H1 (cell line): ENCODE measurements at regions not wholly inside any gene's neighbourhood (a gene's known extent, or its start where the extent isn't known, plus 50 kb on each side); places are given as distances from the start of the nearest gene placed in this dataset.

Experiments used
- CTCF ChIA-PET: fragments of 300-600 bp; sonication (Branson Sonifier 250); formaldehyde crosslinking; loops from one replicate; lab custom pipeline; 2021; ENCODE audit not compliant: partially characterized antibody; lab: Charles Lee
- POLR2A ChIA-PET: fragments of 300-600 bp; sonication (Branson Sonifier 250); formaldehyde crosslinking; loops from one replicate; lab custom pipeline; 2021; ENCODE audit warnings: inconsistent platforms; ENCODE audit not compliant: partially characterized antibody; lab: Charles Lee
- DNase-seq, 2 experiments: peaks; one replicate each; pipeline versions ENCODE4 v3.0.0 to v3.0.0-alpha.2; 2010 to 2022; ENCODE audit warnings: low spot score in 2 of 2, low read depth in 1 of 2, mixed read lengths in 1 of 2
- FAIRE-seq: peaks from 2 replicates; lab custom pipeline; 2011; peaks lifted over from hg19 to GRCh38; lab: Jason Lieb, UNC
- H2AFZ ChIP-seq: 2 replicates; pipeline ENCODE4 v1.8.1; 2012; ENCODE audit warnings: low read length, inconsistent platforms
- H2AK5ac ChIP-seq: 2 replicates; pipeline ENCODE4 v1.6.1; 2013; ENCODE audit warnings: low read depth, low read length
- H2BK120ac ChIP-seq: replicated peaks from 2 replicates; pipeline ENCODE3; 2013; ENCODE audit warnings: low read depth, low read length, inconsistent platforms
- H2BK12ac ChIP-seq: 2 replicates; pipeline ENCODE4 v1.6.1; 2013; ENCODE audit warnings: low read depth, low read length
- H2BK15ac ChIP-seq: 2 replicates; pipeline ENCODE4 v1.6.1; 2013; ENCODE audit warnings: low read length
- H2BK20ac ChIP-seq: 2 replicates; pipeline ENCODE4 v1.6.1; 2013; ENCODE audit warnings: low read length
- H2BK5ac ChIP-seq: 2 replicates; pipeline ENCODE4 v1.6.1; 2013; ENCODE audit warnings: low read depth, low read length
- H3K14ac ChIP-seq: 2 replicates; pipeline ENCODE4 v1.6.1; 2013; ENCODE audit warnings: inconsistent platforms; ENCODE audit not compliant: insufficient read length
- H3K18ac ChIP-seq: 2 replicates; pipeline ENCODE4 v1.6.1; 2013; ENCODE audit warnings: low read length; ENCODE audit errors: extremely low read depth
- H3K23ac ChIP-seq: 2 replicates; pipeline ENCODE4 v1.6.1; 2013; ENCODE audit warnings: inconsistent platforms; ENCODE audit not compliant: insufficient read length
- H3K23me2 ChIP-seq: 2 replicates; pipeline ENCODE4 v1.6.1; 2013; ENCODE audit warnings: low read depth, low read length
- H3K27ac ChIP-seq: 2 replicates; pipeline ENCODE4 v1.6.1; 2011; ENCODE audit warnings: low read depth, low read length, inconsistent platforms
- H3K27me3 ChIP-seq, 4 experiments: replicated peaks in 1 of 4; 1 replicate in 1 of 4; 2 replicates in 3 of 4; pipeline versions ENCODE4 v1.6.1 to v1.8.1; 2011 to 2013; ENCODE audit warnings: low read length in 3 of 4, mild to moderate bottlenecking in 3 of 4, inconsistent platforms in 2 of 4, mixed read lengths in 2 of 4, moderate library complexity in 1 of 4; ENCODE audit not compliant: control insufficient read depth in 3 of 4, insufficient read depth in 3 of 4; ENCODE audit errors: extremely low read depth in 1 of 4
- H3K36me3 ChIP-seq, 4 experiments: 2 replicates each; pipeline versions ENCODE4 v1.6.1 to v1.8.1; 2011 to 2013; ENCODE audit warnings: mild to moderate bottlenecking in 4 of 4, low read length in 3 of 4, moderate library complexity in 2 of 4, control low read depth in 1 of 4, inconsistent platforms in 1 of 4; ENCODE audit not compliant: insufficient read depth in 4 of 4, control insufficient read depth in 2 of 4
- H3K4ac ChIP-seq: replicated peaks from 2 replicates; pipeline ENCODE3; 2013; ENCODE audit warnings: low read length, low read depth, mixed read lengths, inconsistent platforms; ENCODE audit not compliant: insufficient read length
- H3K4me1 ChIP-seq, 4 experiments: replicated peaks in 1 of 4; 1 replicate in 1 of 4; 2 replicates in 3 of 4; pipeline versions ENCODE4 v1.6.1 to v1.8.1; 2011 to 2013; ENCODE audit warnings: low read length in 3 of 4, inconsistent platforms in 2 of 4, mixed read lengths in 1 of 4; ENCODE audit not compliant: insufficient read depth in 4 of 4, control insufficient read depth in 3 of 4
- H3K4me2 ChIP-seq, 2 experiments: 2 replicates each; pipeline versions ENCODE4 v1.6.1 to v1.8.1; 2011 to 2013; ENCODE audit warnings: low read depth in 2 of 2, low read length in 2 of 2, control low read depth in 1 of 2, inconsistent platforms in 1 of 2, mild to moderate bottlenecking in 1 of 2; ENCODE audit not compliant: insufficient read depth in 1 of 2
- H3K4me3 ChIP-seq, 4 experiments: fragments of 200-600, 300-600 bp in 1 of 4; sonication (generic), shearing (Covaris generic), sonication (Bioruptor Twin) in 1 of 4; 2 replicates each; pipeline versions ENCODE4 v1.5.1 to v1.8.1; 2011 to 2016; ENCODE audit warnings: low read length in 4 of 4, low read depth in 3 of 4, control low read depth in 2 of 4, inconsistent platforms in 2 of 4, mild to moderate bottlenecking in 2 of 4, mixed read lengths in 1 of 4, moderate library complexity in 1 of 4; ENCODE audit not compliant: insufficient read depth in 2 of 4; ENCODE audit errors: extremely low read depth in 1 of 4
- H3K56ac ChIP-seq: replicated peaks from 2 replicates; pipeline ENCODE3; 2013; ENCODE audit warnings: low read depth, mild to moderate bottlenecking, mixed read lengths, low read length, inconsistent platforms; ENCODE audit not compliant: insufficient read length
- H3K79me1 ChIP-seq: 2 replicates; pipeline ENCODE4 v1.6.1; 2013; ENCODE audit warnings: low read depth, low read length, control low read depth
- H3K79me2 ChIP-seq, 2 experiments: 2 replicates each; pipeline versions ENCODE4 v1.6.1 to v1.8.1; 2012 to 2013; ENCODE audit warnings: low read length in 2 of 2, mild to moderate bottlenecking in 2 of 2, inconsistent platforms in 1 of 2; ENCODE audit not compliant: insufficient read depth in 2 of 2, control insufficient read depth in 1 of 2
- H3K9ac ChIP-seq, 4 experiments: replicated peaks in 1 of 4; 1 replicate in 1 of 4; 2 replicates in 3 of 4; pipeline versions ENCODE4 v1.6.1 to v1.8.1; 2011 to 2013; ENCODE audit warnings: low read depth in 3 of 4, low read length in 3 of 4, control low read depth in 2 of 4, mild to moderate bottlenecking in 2 of 4, moderate library complexity in 2 of 4, inconsistent platforms in 1 of 4; ENCODE audit errors: extremely low read depth in 1 of 4
- H3K9me3 ChIP-seq, 2 experiments: 2 replicates each; pipeline versions ENCODE4 v1.6.1 to v1.8.1; 2012 to 2013; ENCODE audit warnings: mild to moderate bottlenecking in 2 of 2, moderate library complexity in 2 of 2, control low read depth in 1 of 2, inconsistent platforms in 1 of 2, low read depth in 1 of 2, low read length in 1 of 2, mixed read lengths in 1 of 2; ENCODE audit not compliant: insufficient read depth in 2 of 2
- H4K20me1 ChIP-seq, 2 experiments: replicated peaks in 1 of 2; 2 replicates each; pipeline versions ENCODE3 to v1.8.1; 2011 to 2013; ENCODE audit warnings: inconsistent platforms in 2 of 2, low read length in 2 of 2, mild to moderate bottlenecking in 1 of 2; ENCODE audit not compliant: insufficient read depth in 2 of 2, control insufficient read depth in 1 of 2
- H4K5ac ChIP-seq: 2 replicates; pipeline ENCODE4 v1.6.1; 2013; ENCODE audit warnings: low read length, low read depth, mixed read lengths, inconsistent platforms; ENCODE audit not compliant: insufficient read length
- H4K8ac ChIP-seq: 2 replicates; pipeline ENCODE4 v1.8.0; 2013; ENCODE audit warnings: mild to moderate bottlenecking, moderate library complexity, low read length, inconsistent platforms; ENCODE audit not compliant: insufficient read depth; ENCODE audit errors: extremely low read depth
- H4K91ac ChIP-seq: replicated peaks from 2 replicates; pipeline ENCODE3; 2013; ENCODE audit warnings: low read length, mixed read lengths, inconsistent platforms; ENCODE audit not compliant: insufficient read length
- CHD1 ChIP-seq: IDR thresholded peaks from 2 replicates; pipeline ENCODE4 v1.6.1; 2012; ENCODE audit warnings: low read depth, low read length, improper control_type of control experiment
- CTCF ChIP-seq, 3 experiments: IDR thresholded peaks; 1 replicate in 2 of 3; 2 replicates in 1 of 3; pipeline versions ENCODE4 v1.5.1 to v1.6.1; 2011; ENCODE audit warnings: low read length in 3 of 3, mild to moderate bottlenecking in 3 of 3, inconsistent platforms in 2 of 3, low read depth in 1 of 3, moderate library complexity in 1 of 3; ENCODE audit not compliant: insufficient read depth in 1 of 3; ENCODE audit errors: control extremely low read depth in 1 of 3
- FOSL1 ChIP-seq: IDR thresholded peaks from 2 replicates; pipeline ENCODE4 v1.6.1; 2011; ENCODE audit warnings: mild to moderate bottlenecking, low read depth, low read length, moderate library complexity; ENCODE audit not compliant: insufficient read depth
- POLR2A ChIP-seq, 2 experiments: IDR thresholded peaks; 1 replicate in 1 of 2; 2 replicates in 1 of 2; pipeline ENCODE4 v1.6.1; 2011; ENCODE audit warnings: low read depth in 2 of 2, low read length in 2 of 2, mild to moderate bottlenecking in 2 of 2; ENCODE audit errors: control extremely low read depth in 1 of 2
- POU5F1 ChIP-seq: IDR thresholded peaks from 2 replicates; pipeline ENCODE4 v1.6.1; 2011; ENCODE audit warnings: low read depth, mild to moderate bottlenecking, low read length, moderate library complexity
- RNF2 ChIP-seq: fragments of 200-900, 300-1000 bp; sonication (generic); IDR thresholded peaks from 2 replicates; pipeline ENCODE4 v1.7.1; 2016; ENCODE audit warnings: borderline replicate concordance, low read depth, mild to moderate bottlenecking, antibody characterized with exemption, low read length; ENCODE audit not compliant: poor library complexity, severe bottlenecking; ENCODE audit errors: missing control alignments
- SIRT6 ChIP-seq: IDR thresholded peaks from one replicate; pipeline ENCODE4 v1.7.1; 2012; ENCODE audit warnings: low read length, inconsistent platforms
- TCF12 ChIP-seq: IDR thresholded peaks from 2 replicates; pipeline ENCODE4 v1.6.1; 2011; ENCODE audit warnings: low read depth, mild to moderate bottlenecking, low read length
- YY1 ChIP-seq: IDR thresholded peaks from 2 replicates; pipeline ENCODE4 v1.6.1; 2011; ENCODE audit warnings: low read depth, mild to moderate bottlenecking, low read length
- WGBS, 2 experiments: shearing (Covaris generic) in 1 of 2; methylation state at CpG; one replicate each; pipeline versions ENCODE4 v1.1.6 to v1.1.7; 2013 to 2015; ENCODE audit warnings: low lambda C conversion rate in 2 of 2, mixed read lengths in 2 of 2, inconsistent platforms in 1 of 2, low coverage in 1 of 2, missing lambda C conversion rate in 1 of 2; ENCODE audit not compliant: insufficient replicate concordance in 2 of 2, insufficient coverage in 1 of 2, insufficient read length in 1 of 2; ENCODE audit errors: extremely low coverage in 1 of 2, missing lambda C conversion rate in 1 of 2; 5-methylcytosine and 5-hydroxymethylcytosine counted together
- TF ChIP-seq, protein P1 (sequence below): IDR thresholded peaks from 2 replicates; pipeline ENCODE4 v1.6.1; 2012; ENCODE audit warnings: inconsistent platforms

GRCh38 chr14:75361751-75362433 lies 65.9 kb upstream of the JDP2 start:
- Histone ChIP-seq H3K4me3 (no peak overlapping the region), H4K20me1 (no peaks in the 10 kb centered on the region), H2BK5ac (no peak overlapping the region), H3K23me2 (no peaks in the 10 kb centered on the region), H3K79me2 (no peaks in the 10 kb centered on the region), H3K18ac (no peak overlapping the region), H3K36me3 (no peaks in the 10 kb centered on the region), H2AK5ac (no peak overlapping the region), H2BK120ac (no peak overlapping the region), H3K9ac (no peak overlapping the region), H3K79me1 (no peaks in the 10 kb centered on the region), H2AFZ (no peak overlapping the region), H3K23ac (no peak overlapping the region), H2BK12ac (no peak overlapping the region), H2BK15ac (no peak overlapping the region), H4K91ac (no peak overlapping the region), H4K8ac (no peak overlapping the region), H3K4me1 (no peaks in the 10 kb centered on the region), H3K4me2 (no peak overlapping the region), H2BK20ac (no peak overlapping the region), H3K9me3 (no peaks in the 10 kb centered on the region), H4K5ac (no peak overlapping the region), H3K27ac (no peak overlapping the region), H3K4ac (no peak overlapping the region), H3K27me3 (no peaks in the 10 kb centered on the region), H3K14ac (no peak overlapping the region), H3K56ac (no peak overlapping the region)
- POLR2A ChIA-PET, result interaction anchor here (0.6 kb wide), 1 partner anchor 34 kb away, joined by 3 read pairs; no protein-coding TSS in a partner anchor
- no peak for FAIRE-seq
- CTCF ChIA-PET, result interaction anchor here (0.6 to 1.3 kb wide), 5 partner anchors 9 to 266 kb away, joined by 3 to 6 read pairs (median 4); no protein-coding TSS in a partner anchor
- no peak for DNase-seq
- WGBS, 2 experiments, result 93% methylated on average over 7 of the region's 7 CpGs; no CpG with 5 or more reads in 1 of the 2 experiments
- TF ChIP-seq CTCF (IDR thresholded peaks at IDR 0.05; ENCODE audit: control extremely low read depth in 1 of 3, insufficient read depth in 1 of 3, low read depth in 1 of 3, low read length in 3 of 3) (no peak), POU5F1 (no peak), TCF12 (no peak), POLR2A (IDR thresholded peaks at IDR 0.05; ENCODE audit: control extremely low read depth in 1 of 2, low read depth in 2 of 2, low read length in 2 of 2) (no peak), SIRT6 (no peak), YY1 (no peak), FOSL1 (no peak), RNF2 (no peak), CHD1 (no peak)
- TF ChIP-seq, protein P1, sequence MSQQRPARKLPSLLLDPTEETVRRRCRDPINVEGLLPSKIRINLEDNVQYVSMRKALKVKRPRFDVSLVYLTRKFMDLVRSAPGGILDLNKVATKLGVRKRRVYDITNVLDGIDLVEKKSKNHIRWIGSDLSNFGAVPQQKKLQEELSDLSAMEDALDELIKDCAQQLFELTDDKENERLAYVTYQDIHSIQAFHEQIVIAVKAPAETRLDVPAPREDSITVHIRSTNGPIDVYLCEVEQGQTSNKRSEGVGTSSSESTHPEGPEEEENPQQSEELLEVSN, result no peak
